Epithelial cell of esophagus (primary cell): ENCODE measurements at regions not wholly inside any gene's neighbourhood (a gene's known extent, or its start where the extent isn't known, plus 50 kb on each side); places are given as distances from the start of the nearest gene placed in this dataset.
A peak's percentile ranks its signal among the peaks of the same experiment; 100 is the strongest.

Experiments used
- DNase-seq: peaks from one replicate; pipeline ENCODE4 v3.0.0; 2010; ENCODE audit warnings: low read depth
- H3K4me3 ChIP-seq: 2 replicates; pipeline ENCODE4 v1.5.1; 2011; ENCODE audit warnings: mild to moderate bottlenecking, low read length, control low read depth
- CTCF ChIP-seq: IDR thresholded peaks from 2 replicates; pipeline ENCODE4 v1.5.1; 2011; ENCODE audit warnings: low read depth, mild to moderate bottlenecking, low read length, control low read depth, inconsistent platforms; ENCODE audit not compliant: insufficient read depth; ENCODE audit errors: missing control alignments

- DNase-seq, result no peak
- no peak for TF ChIP-seq CTCF
- no peak overlapping the region for H3K4me3 ChIP-seq
Observed at GRCh38 chr18:43382641-43383403, 105.5 kb upstream of the SYT4 start.

GRCh38 chr18:43389163-43389562 lies 111.9 kb upstream of the SYT4 start:
- no peak for TF ChIP-seq CTCF
- no peak for DNase-seq
- no peak overlapping the region for H3K4me3 ChIP-seq

- no peak for TF ChIP-seq CTCF
- DNase-seq, result no peak
Observed at GRCh38 chr18:43392168-43392567, 114.9 kb upstream of the SYT4 start.

GRCh38 chr18:43393174-43393573 lies 115.9 kb upstream of the SYT4 start:
- no peak for DNase-seq
- H3K4me3 ChIP-seq, result no peak overlapping the region
- TF ChIP-seq CTCF, result no peak

More at GRCh38 chr18:43392168-43392567, 114.9 kb upstream of the SYT4 start:
- no peak overlapping the region for H3K4me3 ChIP-seq

- DNase-seq, result peak; percentile 10
- peak; percentile 32 for TF ChIP-seq CTCF
- no peak overlapping the region for H3K4me3 ChIP-seq
Observed at GRCh38 chr18:43396266-43396665, 119.0 kb upstream of the SYT4 start.

- DNase-seq, result peak; percentile 45
- no peak overlapping the region for H3K4me3 ChIP-seq
- no peak for TF ChIP-seq CTCF
Observed at GRCh38 chr18:43398601-43399000, 121.3 kb upstream of the SYT4 start.

- peak; percentile 21 for DNase-seq
- no peak overlapping the region for H3K4me3 ChIP-seq
- no peak for TF ChIP-seq CTCF
Observed at GRCh38 chr18:43405097-43405496, 127.8 kb upstream of the SYT4 start.
